GM19468 (cell line): ENCODE measurements at regions not wholly inside any gene's neighbourhood (a gene's known extent, or its start where the extent isn't known, plus 50 kb on each side); places are given as distances from the start of the nearest gene placed in this dataset.

ENCODE experiments used
- ATAC-seq: cut with Tn5 transposase; IDR thresholded peaks from one replicate; pipeline ENCODE4 v1.9.1; 2021; ENCODE audit warnings: mild to moderate bottlenecking, moderate library complexity, moderate number of reproducible peaks; ENCODE audit not compliant: unreplicated experiment; ENCODE audit errors: extremely low read depth

DNA sequence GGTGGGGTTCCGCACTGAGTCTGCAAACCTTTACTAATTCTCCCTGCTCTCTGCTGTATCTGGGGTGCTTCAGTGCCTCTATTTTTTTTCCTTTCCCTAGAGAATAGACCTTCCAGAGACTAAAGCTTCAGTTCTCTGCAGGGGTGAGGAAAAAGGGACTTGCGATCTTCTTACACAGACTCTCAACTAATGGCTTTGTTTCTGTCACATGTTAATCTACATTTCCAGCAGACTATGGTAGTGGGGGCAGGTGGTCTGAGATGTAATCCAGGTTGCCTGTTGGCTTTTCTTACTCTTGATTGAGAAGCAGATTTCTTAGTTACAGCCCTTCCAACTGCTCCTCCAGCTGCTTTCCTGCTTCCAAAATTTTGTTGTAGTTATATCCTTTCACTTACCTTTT is 229.0 kb upstream of the NLRP1 start:
- ATAC-seq, result no peak

- ATAC-seq, result no peak
Observed at GRCh38 chr17:5815396-5815795, 231.1 kb upstream of the NLRP1 start.

- ATAC-seq, result no peak
Observed at GRCh38 chr17:5816491-5817070, 232.3 kb upstream of the NLRP1 start.

DNA sequence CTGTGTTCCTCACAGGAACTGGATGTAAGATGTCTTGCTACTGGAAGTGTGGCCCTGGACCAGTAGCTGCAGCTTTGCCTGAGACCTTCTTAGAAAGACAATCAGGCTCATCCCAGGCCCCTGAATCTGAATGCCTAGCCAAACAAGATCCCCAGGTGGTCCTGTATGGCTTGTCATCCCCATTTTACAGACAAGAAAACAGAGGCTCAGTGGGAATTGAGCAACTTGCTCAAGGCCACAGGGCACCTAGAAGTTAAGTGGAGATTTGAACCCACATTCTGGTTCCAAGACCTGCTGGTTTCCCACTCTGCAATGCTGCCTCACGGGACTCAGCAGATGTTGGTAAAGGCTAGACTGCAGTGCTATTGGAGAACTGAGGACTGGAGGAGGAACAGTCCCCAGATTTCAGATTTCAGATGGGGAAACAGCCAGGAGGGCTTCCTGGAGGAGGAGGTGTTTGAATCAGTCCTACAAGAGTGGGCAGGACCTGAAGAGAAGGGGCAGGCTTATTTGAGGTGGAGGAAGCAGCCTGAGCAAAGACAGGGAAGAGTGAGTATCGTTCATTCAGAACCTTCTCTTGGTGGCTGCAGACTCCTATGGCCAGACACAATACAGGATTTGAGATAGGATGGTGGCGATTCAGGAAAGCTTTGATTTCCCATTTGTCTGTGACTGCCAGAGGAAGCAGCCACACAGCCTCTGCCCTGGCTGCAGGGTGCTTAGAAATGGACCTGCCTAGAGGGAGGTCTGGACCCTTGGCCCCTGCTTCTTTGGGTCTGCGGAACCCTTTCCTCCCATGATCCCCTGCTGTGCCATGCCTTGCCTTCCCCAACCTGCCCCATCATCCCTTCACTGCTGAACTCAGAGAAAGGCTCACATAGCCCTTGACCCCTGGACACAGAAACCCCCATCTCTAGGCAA is 233.4 kb upstream of the NLRP1 start:
- no peak for ATAC-seq

- ATAC-seq, result no peak
Observed at GRCh38 chr17:5819396-5819795, 235.1 kb upstream of the NLRP1 start.

GRCh38 chr17:5819921-5820685 is 235.8 kb upstream of the NLRP1 start:
- ATAC-seq, result no peak

DNA sequence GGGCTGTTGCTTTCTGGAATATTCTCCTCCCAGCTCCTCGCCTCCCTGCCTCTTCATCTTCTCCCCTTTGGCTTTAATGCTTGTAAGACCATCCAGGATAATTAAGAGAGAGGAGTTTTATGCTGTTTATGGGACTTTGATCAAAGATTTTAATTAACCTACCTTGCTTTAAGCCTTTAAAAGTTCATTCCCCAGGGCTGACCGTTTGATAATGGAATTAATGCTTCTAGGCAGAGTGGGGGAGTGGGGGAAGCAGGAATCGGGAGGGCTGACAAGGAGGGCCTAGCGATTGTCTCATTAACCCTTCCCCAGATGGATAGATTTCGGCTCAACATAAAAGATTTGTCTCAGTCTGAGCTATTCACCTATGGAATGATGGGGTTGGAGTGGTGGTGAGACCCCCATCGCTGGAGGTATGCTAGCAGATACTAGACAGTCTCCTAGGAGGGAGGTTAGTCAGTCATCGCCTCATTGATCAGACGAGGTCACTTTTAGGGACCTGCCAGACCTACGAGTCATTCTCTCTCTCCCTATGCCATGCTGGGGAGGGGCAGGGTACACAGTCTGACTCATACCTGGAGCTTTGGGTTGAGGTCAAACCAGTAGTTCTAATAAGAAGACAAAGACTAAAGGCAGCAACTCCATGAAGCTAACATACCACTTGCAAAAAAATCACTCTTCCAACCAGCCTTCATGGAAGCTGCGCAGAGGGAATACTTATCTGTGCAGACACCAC is 236.6 kb upstream of the NLRP1 start:
- no peak for ATAC-seq

DNA sequence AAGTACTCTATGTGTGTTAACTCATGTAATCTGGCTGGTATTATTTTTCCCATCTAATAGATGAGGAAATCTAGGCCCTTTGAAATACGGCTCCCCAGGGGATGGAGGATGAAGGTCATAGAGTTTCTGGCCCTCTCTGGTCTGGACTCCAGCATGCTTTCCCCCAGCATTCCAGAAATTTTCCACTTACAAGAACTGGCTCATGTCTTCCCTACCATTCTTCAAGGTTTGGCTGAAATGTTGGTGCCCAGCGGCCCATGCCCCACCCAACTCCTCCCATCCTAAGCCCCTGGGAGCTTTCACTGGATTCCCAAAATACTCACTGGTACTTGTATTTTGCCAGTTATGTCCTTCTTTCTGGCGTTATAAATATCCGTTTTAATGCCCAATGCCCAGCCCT is 237.5 kb upstream of the NLRP1 start:
- ATAC-seq, result no peak

GRCh38 chr17:5822281-5823060 is 238.2 kb upstream of the NLRP1 start:
- no peak for ATAC-seq

DNA sequence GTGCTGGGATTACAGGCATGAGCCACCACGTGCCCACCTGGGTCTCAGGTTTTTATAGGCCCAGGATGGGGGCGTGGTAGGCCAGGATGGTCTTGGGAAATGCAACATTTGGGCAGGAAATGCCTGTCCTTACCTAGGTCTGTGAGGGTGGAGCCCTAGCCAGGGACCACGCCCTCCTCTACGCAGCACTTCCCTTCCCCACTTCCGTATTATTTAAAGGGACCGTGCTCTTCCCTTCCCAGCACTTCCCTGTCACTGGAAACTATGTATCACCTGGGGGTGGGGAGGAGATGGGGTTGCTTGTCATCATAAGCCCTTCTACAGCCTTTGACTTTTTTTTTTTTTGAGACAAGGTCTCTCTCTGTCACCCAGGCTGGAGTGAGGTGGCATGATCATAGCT is 238.9 kb upstream of the NLRP1 start:
- ATAC-seq, result no peak

DNA sequence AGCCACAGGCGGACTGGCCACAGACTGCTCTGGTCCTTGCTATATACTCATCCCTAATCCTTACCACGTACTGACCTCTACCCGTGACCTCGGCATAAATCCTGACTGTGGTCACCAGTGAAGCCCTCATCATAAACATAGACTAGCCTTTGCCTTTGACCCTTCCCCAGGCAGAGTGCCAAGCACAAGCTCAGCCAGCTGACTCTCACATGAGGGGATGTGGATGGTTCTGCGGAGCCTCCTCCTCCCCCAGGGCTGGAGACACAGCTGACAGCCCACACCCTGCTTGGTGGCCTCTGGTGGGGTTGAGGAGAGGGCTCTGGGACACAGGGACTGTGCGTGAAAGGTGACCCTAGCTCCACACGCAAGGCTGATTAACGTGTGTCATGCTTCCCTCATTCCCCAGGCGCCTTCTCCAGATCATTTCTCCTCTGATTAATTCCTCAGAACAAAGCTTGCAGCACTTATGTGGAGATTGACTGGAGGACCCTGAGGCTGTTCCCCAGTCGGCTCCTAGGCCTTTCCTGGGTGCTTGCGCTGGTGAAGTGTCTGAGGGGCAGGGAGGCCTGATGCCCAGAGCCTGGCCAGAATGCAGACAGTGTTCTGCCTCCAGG is 241.5 kb upstream of the NLRP1 start:
- no peak for ATAC-seq

DNA sequence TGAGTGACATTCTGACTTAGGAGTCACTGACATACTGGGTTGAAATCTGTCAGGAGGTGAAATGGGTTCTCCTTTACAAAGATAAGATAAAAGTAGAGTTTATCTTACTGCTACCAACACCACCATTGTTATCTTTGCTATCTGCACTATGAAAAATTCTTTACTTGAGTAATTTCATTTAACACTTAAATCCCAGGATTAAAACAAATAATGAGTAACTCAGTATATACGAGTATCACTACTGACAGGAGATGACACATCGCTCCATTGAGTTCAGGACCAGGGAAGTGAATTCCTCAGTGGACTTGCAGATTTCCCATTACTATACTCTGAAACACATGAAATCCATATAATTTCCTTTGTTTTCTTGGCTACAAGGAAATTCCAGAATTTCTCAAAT is 242.1 kb upstream of the NLRP1 start:
- ATAC-seq, result no peak

DNA sequence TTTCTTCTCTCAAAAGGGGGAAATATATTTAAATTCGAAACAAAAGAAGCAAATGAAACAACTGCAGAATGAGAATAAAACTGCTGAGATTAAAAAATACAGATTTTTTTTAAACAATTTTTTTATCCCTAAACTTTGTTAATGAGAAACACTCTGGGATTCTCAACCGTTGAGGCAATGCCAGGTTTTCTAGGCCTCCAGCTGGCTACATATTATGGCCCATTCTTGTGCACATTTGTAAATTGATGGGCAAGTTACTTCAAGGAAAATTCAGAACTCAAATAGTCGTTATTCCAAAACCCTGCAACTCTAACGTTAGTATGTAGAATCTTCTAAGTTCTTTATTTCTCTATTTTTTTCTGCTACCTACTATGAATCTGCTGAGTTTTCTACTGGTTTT is 239.3 kb upstream of the WSCD1 start:
- no peak for ATAC-seq

- no peak for ATAC-seq
Observed at GRCh38 chr17:5832886-5833285, 237.3 kb upstream of the WSCD1 start.

DNA sequence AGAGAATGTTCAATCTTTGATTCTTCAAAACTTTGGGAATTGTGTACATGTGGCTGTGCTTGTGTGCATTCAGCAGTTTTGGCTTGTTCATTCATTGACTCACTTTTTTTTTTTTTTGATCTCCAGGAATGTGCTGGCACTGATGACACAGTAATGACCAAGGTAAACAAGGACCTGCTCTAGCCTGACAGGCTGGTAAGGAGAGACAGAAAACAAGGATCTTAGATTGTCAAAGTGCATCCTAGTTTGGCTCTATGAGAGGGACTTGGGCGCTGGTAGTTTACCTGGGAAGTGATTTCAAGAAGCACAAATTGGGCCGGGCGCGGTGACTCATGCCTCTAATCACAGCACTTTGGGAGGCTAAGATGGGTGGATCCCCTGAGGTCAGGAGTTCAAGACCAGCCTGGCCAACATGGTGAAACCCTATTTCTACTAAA is 233.1 kb upstream of the WSCD1 start:
- no peak for ATAC-seq

DNA sequence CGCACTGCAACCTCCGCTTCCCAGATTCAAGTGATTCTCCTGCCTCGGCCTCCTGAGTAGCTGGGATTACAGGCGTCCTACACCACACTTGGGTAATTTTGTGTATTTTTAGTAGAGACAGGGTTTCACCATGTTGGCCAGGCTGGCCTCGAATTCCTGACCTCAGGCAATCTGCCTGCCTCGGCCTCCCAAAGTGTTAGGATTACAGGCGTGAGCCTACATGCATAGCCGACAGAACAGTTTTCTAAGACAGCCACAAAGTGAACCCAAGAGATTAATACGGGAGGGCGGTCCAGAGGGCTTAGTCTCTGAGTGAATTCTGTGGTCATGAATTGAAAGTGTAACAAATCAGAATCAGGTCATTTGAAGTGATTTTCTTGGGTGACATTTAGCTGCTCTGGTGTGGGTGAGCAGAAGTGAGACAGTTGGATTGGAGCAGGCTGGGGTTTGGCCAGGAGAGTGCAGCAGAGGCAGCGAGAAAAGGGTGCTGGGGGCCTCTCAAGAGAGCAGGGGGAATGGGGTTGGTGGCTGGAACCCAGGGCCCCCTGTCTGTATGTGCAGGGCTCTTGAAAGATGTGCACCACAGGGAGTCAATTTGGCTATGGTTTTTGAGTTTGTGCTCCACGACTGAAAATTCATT is 231.4 kb upstream of the WSCD1 start:
- ATAC-seq, result no peak

DNA sequence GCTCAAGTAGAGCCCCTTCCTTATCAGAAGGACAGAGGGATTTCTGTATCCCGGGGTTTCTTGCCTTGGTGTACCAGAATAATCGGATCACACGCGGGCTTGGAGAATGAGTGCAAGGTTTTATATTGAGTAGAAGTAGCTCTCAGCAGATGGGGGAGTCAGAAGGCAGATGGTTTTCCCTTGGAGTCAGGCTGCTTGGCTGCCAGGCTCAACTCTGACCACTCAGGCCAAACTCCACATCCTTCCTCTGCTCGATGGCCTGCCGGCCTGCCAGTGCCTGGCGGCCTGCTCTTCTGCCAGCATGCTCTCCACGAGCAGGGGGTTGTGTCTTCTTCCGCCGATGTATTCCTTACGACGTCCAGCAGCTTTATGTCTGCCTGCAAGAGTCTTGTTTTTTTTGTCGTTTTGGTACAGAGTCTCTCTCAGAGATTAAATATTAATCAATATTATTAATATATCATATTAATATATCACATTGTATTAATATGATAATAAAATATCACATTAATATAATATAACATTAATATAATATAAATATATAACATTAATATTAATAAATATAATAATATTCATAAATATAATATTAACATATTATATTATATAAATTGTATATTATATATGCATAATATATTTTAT is 229.2 kb upstream of the WSCD1 start:
- ATAC-seq, result no peak

GRCh38 chr17:5841862-5842261 is 228.3 kb upstream of the WSCD1 start:
- no peak for ATAC-seq
